GM23338 (cell line): ENCODE measurements at regions not wholly inside any gene's neighbourhood (a gene's known extent, or its start where the extent isn't known, plus 50 kb on each side); places are given as distances from the start of the nearest gene placed in this dataset.
A peak's percentile ranks its signal among the peaks of the same experiment; 100 is the strongest.

ENCODE experiments used
- ATAC-seq: fragments of 200-7000 bp; cut with Tn5 transposase; 3 replicates; pipeline ENCODE4 v1.9.1; 2020
- DNase-seq: peaks from one replicate; pipeline ENCODE4 v3.0.0-alpha.2; 2015; ENCODE audit warnings: low spot score
- H2AFZ ChIP-seq: fragments of 200-600 bp; sonication (generic); 2 replicates; pipeline ENCODE4 v1.8.0; 2016; ENCODE audit warnings: antibody characterized with exemption, mild to moderate bottlenecking, moderate library complexity
- H3F3A ChIP-seq: fragments of 200-600 bp; sonication (generic); replicated peaks from 2 replicates; pipeline ENCODE4 v1.8.0; 2017; ENCODE audit warnings: antibody characterized with exemption, mixed run types, low read depth
- H3K27ac ChIP-seq: fragments of 200-600 bp; sonication (generic); 2 replicates; pipeline ENCODE4 v1.6.1; 2016; ENCODE audit warnings: low read depth
- H3K27me3 ChIP-seq: fragments of 200-600 bp; sonication (generic); 2 replicates; pipeline ENCODE4 v1.8.0; 2016; ENCODE audit warnings: mild to moderate bottlenecking, mixed run types, moderate library complexity; ENCODE audit not compliant: insufficient read depth
- H3K36me3 ChIP-seq: fragments of 200-600 bp; sonication (generic); 2 replicates; pipeline ENCODE4 v1.8.0; 2016; ENCODE audit warnings: mild to moderate bottlenecking; ENCODE audit not compliant: insufficient read depth
- H3K4me1 ChIP-seq: fragments of 200-600 bp; sonication (generic); 2 replicates; pipeline ENCODE4 v1.8.0; 2016; ENCODE audit warnings: mild to moderate bottlenecking, moderate library complexity; ENCODE audit not compliant: insufficient read depth
- H3K4me2 ChIP-seq: fragments of 200-600 bp; sonication (generic); 2 replicates; pipeline ENCODE4 v1.7.1; 2017; ENCODE audit warnings: mixed run types
- H3K4me3 ChIP-seq: fragments of 200-600 bp; sonication (generic); 2 replicates; pipeline ENCODE4 v1.6.1; 2016; ENCODE audit warnings: mixed run types
- H3K79me2 ChIP-seq: fragments of 200-600 bp; sonication (generic); replicated peaks from 2 replicates; pipeline ENCODE4 v1.8.0; 2017; ENCODE audit warnings: mild to moderate bottlenecking; ENCODE audit not compliant: insufficient read depth
- H3K9me2 ChIP-seq: fragments of 200-600 bp; sonication (generic); 2 replicates; pipeline ENCODE4 v1.8.0; 2017; ENCODE audit not compliant: insufficient read depth
- H4K20me1 ChIP-seq: fragments of 200-600 bp; sonication (generic); replicated peaks from 2 replicates; pipeline ENCODE4 v1.8.0; 2017; ENCODE audit warnings: mild to moderate bottlenecking; ENCODE audit not compliant: insufficient read depth
- H3K27ac Mint-ChIP-seq: 2 replicates; pipeline ENCODE4 v1.8.0; 2020; ENCODE audit warnings: inconsistent platforms, mild to moderate bottlenecking, moderate library complexity, mixed read lengths
- H3K27me3 Mint-ChIP-seq: 3 replicates; pipeline ENCODE4 v1.8.0; 2022; ENCODE audit warnings: low read depth, mild to moderate bottlenecking, moderate library complexity, mixed read lengths, inconsistent platforms; ENCODE audit not compliant: insufficient read depth, poor library complexity
- H3K36me3 Mint-ChIP-seq: 3 replicates; pipeline ENCODE4 v1.8.0; 2021; ENCODE audit warnings: low read depth, mild to moderate bottlenecking, inconsistent platforms, moderate library complexity, mixed read lengths
- H3K4me1 Mint-ChIP-seq: 3 replicates; pipeline ENCODE4 v1.8.0; 2020; ENCODE audit warnings: mild to moderate bottlenecking, inconsistent platforms, mixed read lengths
- H3K4me3 Mint-ChIP-seq: 3 replicates; pipeline ENCODE4 v1.8.0; 2021; ENCODE audit warnings: moderate library complexity, mild to moderate bottlenecking, inconsistent platforms, mixed read lengths
- H3K9me3 Mint-ChIP-seq: 3 replicates; pipeline ENCODE4 v1.8.0; 2020; ENCODE audit warnings: moderate library complexity, mild to moderate bottlenecking, inconsistent platforms, mixed read lengths
- EZH2phosphoT487 ChIP-seq: fragments of 200-600 bp; sonication (generic); IDR thresholded peaks from one replicate; pipeline ENCODE4 v1.8.1; 2018; ENCODE audit warnings: antibody characterized with exemption; ENCODE audit not compliant: unreplicated experiment
- NANOG ChIP-seq: IDR thresholded peaks from 2 replicates; pipeline ENCODE4 v1.6.1; 2016; ENCODE audit warnings: antibody characterized with exemption, borderline replicate concordance
- ZNF114 ChIP-seq: fragments of 250-450 bp; sonication (Bioruptor Pico); IDR thresholded peaks from 2 replicates; pipeline ENCODE4 v1.5.0; 2020; ENCODE audit warnings: mild to moderate bottlenecking, moderate library complexity
- ZNF462 ChIP-seq: fragments of 250-450 bp; sonication (Bioruptor Pico); IDR thresholded peaks from 2 replicates; pipeline ENCODE4 v1.5.0; 2020; ENCODE audit warnings: mild to moderate bottlenecking, moderate library complexity
- TF ChIP-seq, protein P1 (sequence below): IDR thresholded peaks from one replicate; pipeline ENCODE4 v1.6.1; 2018; ENCODE audit warnings: antibody characterized with exemption; ENCODE audit not compliant: unreplicated experiment

GRCh38 chr11:81331088-81331487 lies 1402.6 kb downstream of the FAM181B start (continued):
- no peak for TF ChIP-seq EZH2phosphoT487
- TF ChIP-seq ZNF462 (CRISPR knock-in tag) = no peak

DNA sequence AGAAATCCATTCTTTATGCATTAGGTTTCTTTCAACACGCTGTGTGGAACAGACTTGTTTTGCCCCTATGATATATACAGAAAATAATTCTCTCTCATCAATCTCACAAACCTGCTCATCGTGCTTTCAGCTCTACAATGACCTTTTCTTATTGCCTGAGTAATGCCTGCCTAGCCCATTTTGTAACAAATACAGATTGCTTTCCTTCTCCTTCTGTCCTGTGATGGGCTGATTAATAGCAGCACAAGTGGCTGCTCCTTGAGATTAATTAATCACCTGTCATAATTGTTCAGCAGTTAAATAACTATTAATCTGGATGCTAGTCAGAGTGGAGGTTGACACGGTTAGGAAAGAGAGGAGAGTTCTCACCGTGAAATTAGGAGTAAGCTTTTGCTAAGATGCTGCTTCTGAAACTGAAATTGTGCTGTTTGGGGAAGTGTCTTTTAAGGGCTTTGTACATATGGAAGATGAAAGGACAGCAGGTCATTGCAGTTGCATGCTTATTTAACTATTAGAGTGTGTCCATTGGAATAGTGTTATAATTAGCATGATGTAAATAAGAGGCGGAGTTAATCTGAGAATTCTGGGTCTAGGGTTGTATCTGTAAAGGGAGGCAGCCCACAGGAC lies 1430.5 kb downstream of the FAM181B start:
- Mint-ChIP-seq H3K27me3 (no peaks in the 10 kb centered on the region), H3K4me3 (no peak overlapping the region), H3K36me3 (no peaks in the 10 kb centered on the region), H3K27ac (no peak overlapping the region), H3K4me1 (no peaks in the 10 kb centered on the region; the same call in 1 of the 3 replicates), H3K9me3 (no peaks in the 10 kb centered on the region)
- Histone ChIP-seq H3K36me3 (no peaks in the 10 kb centered on the region), H3F3A (no peaks in the 10 kb centered on the region), H3K9me2 (no peaks in the 10 kb centered on the region), H3K27me3 (no peaks in the 10 kb centered on the region), H4K20me1 (no peaks in the 10 kb centered on the region), H3K27ac (no peak overlapping the region), H3K79me2 (no peaks in the 10 kb centered on the region), H2AFZ (0 out of 2 replicates have a peak overlapping the region, but pooled peaks have one; percentile 1), H3K4me1 (no peaks in the 10 kb centered on the region), H3K4me2 (no peak overlapping the region), H3K4me3 (no peak overlapping the region)
- no peak for DNase-seq
- ATAC-seq = no peak
- TF ChIP-seq NANOG (no peak), ZNF114 (CRISPR knock-in tag) (no peak), ZNF462 (CRISPR knock-in tag) (no peak)
- TF ChIP-seq, protein P1, sequence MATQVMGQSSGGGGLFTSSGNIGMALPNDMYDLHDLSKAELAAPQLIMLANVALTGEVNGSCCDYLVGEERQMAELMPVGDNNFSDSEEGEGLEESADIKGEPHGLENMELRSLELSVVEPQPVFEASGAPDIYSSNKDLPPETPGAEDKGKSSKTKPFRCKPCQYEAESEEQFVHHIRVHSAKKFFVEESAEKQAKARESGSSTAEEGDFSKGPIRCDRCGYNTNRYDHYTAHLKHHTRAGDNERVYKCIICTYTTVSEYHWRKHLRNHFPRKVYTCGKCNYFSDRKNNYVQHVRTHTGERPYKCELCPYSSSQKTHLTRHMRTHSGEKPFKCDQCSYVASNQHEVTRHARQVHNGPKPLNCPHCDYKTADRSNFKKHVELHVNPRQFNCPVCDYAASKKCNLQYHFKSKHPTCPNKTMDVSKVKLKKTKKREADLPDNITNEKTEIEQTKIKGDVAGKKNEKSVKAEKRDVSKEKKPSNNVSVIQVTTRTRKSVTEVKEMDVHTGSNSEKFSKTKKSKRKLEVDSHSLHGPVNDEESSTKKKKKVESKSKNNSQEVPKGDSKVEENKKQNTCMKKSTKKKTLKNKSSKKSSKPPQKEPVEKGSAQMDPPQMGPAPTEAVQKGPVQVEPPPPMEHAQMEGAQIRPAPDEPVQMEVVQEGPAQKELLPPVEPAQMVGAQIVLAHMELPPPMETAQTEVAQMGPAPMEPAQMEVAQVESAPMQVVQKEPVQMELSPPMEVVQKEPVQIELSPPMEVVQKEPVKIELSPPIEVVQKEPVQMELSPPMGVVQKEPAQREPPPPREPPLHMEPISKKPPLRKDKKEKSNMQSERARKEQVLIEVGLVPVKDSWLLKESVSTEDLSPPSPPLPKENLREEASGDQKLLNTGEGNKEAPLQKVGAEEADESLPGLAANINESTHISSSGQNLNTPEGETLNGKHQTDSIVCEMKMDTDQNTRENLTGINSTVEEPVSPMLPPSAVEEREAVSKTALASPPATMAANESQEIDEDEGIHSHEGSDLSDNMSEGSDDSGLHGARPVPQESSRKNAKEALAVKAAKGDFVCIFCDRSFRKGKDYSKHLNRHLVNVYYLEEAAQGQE = no peak
